B cell (primary cell): ENCODE measurements at regions not wholly inside any gene's neighbourhood (a gene's known extent, or its start where the extent isn't known, plus 50 kb on each side); places are given as distances from the start of the nearest gene placed in this dataset.

ENCODE experiments used
- ATAC-seq: fragments of 200-7000 bp; cut with Tn5 transposase; one replicate; pipeline ENCODE4 v1.10.0; 2021; ENCODE audit warnings: low read depth, mild to moderate bottlenecking, moderate number of reproducible peaks, moderate library complexity
- CTCF ChIA-PET: fragments of 350-600 bp; sonication (Branson Sonifier 250); formaldehyde crosslinking; loops from one replicate; lab custom pipeline; 2021; ENCODE audit warnings: antibody characterized with exemption, inconsistent platforms; lab: Charles Lee
- POLR2A ChIA-PET: fragments of 350-600 bp; sonication (Branson Sonifier 250); formaldehyde crosslinking; loops from one replicate; lab custom pipeline; 2021; ENCODE audit warnings: antibody characterized with exemption; lab: Charles Lee
- DNase-seq: peaks from one replicate; pipeline ENCODE4 v3.0.0; 2013
- H2AFZ ChIP-seq: 2 replicates; pipeline ENCODE4 v1.6.1; 2012; ENCODE audit warnings: mild to moderate bottlenecking, low read depth, low read length; ENCODE audit not compliant: insufficient read depth, poor library complexity, severe bottlenecking
- H3K27ac ChIP-seq, 2 donors: 1 replicate in 1 of 2; 2 replicates in 1 of 2; pipeline ENCODE4 v1.5.1; 2012 to 2013; ENCODE audit warnings: low read length in 2 of 2, mild to moderate bottlenecking in 2 of 2, moderate library complexity in 1 of 2
- H3K27me3 ChIP-seq, 4 experiments: fragments of 200-600 bp in 1 of 4; sonication (generic) in 1 of 4; replicated peaks in 1 of 4; 1 replicate in 2 of 4; 2 replicates in 2 of 4; pipeline versions ENCODE4 v1.6.1 to v1.7.0; 2013 to 2016; ENCODE audit warnings: low read length in 3 of 4, mild to moderate bottlenecking in 2 of 4, mixed read lengths in 1 of 4, moderate library complexity in 1 of 4; ENCODE audit not compliant: insufficient read depth in 4 of 4, control insufficient read depth in 3 of 4; ENCODE audit errors: control extremely low read depth in 1 of 4
- H3K36me3 ChIP-seq, 2 experiments: replicated peaks in 1 of 2; 1 replicate in 1 of 2; 2 replicates in 1 of 2; pipeline versions ENCODE4 v1.6.1 to v1.7.1; 2013; ENCODE audit warnings: low read length in 1 of 2; ENCODE audit not compliant: insufficient read depth in 2 of 2, control insufficient read depth in 1 of 2; ENCODE audit errors: control extremely low read depth in 1 of 2, extremely low read depth in 1 of 2
- H3K4me1 ChIP-seq, 2 donors: fragments of 200-600 bp in 1 of 2; sonication (generic) in 1 of 2; 1 replicate in 1 of 2; 2 replicates in 1 of 2; pipeline versions ENCODE4 v1.5.1 to v1.6.1; 2013 to 2017; ENCODE audit warnings: low read length in 2 of 2; ENCODE audit not compliant: control insufficient read depth in 2 of 2, insufficient read depth in 2 of 2
- H3K4me2 ChIP-seq: replicated peaks from 2 replicates; pipeline ENCODE3; 2012; ENCODE audit warnings: mild to moderate bottlenecking, low read depth, low read length; ENCODE audit not compliant: poor library complexity, severe bottlenecking
- H3K4me3 ChIP-seq, 5 experiments: fragments of 200-600 bp in 1 of 5; sonication (generic) in 1 of 5; 1 replicate in 3 of 5; 2 replicates in 2 of 5; pipeline versions ENCODE4 v1.5.1 to v1.7.0; 2011 to 2016; ENCODE audit warnings: low read length in 4 of 5, mild to moderate bottlenecking in 4 of 5, low read depth in 2 of 5, control low read depth in 1 of 5, moderate library complexity in 1 of 5; ENCODE audit not compliant: insufficient read depth in 1 of 5; ENCODE audit errors: control extremely low read depth in 1 of 5, extremely low read depth in 1 of 5
- H3K79me2 ChIP-seq: fragments of 200-600 bp; sonication (generic); one replicate; pipeline ENCODE4 v1.6.0; 2016; ENCODE audit warnings: low read length; ENCODE audit not compliant: control insufficient read depth, insufficient read depth
- H3K9ac ChIP-seq: fragments of 200-600 bp; sonication (generic); 2 replicates; pipeline ENCODE4 v1.6.1; 2017; ENCODE audit warnings: mild to moderate bottlenecking, low read length, moderate library complexity
- H3K9me3 ChIP-seq, 3 donors: one replicate each; pipeline versions ENCODE4 v1.6.1 to v1.7.1; 2013; ENCODE audit warnings: low read length in 2 of 3; ENCODE audit not compliant: control insufficient read depth in 2 of 3, insufficient read depth in 1 of 3; ENCODE audit errors: control extremely low read depth in 1 of 3
- H4K20me1 ChIP-seq: 2 replicates; pipeline ENCODE4 v1.6.0; 2012; ENCODE audit warnings: mild to moderate bottlenecking, low read length; ENCODE audit not compliant: insufficient read depth, control insufficient read depth, poor library complexity, severe bottlenecking
- H3K27ac Mint-ChIP-seq: one replicate; pipeline ENCODE4 v1.8.0; 2021; ENCODE audit warnings: mixed read lengths
- H3K27me3 Mint-ChIP-seq: one replicate; pipeline ENCODE4 v1.8.0; 2021; ENCODE audit warnings: mixed read lengths
- H3K4me1 Mint-ChIP-seq: one replicate; pipeline ENCODE4 v1.8.0; 2021; ENCODE audit warnings: mixed read lengths
- H3K4me3 Mint-ChIP-seq: one replicate; pipeline ENCODE4 v1.8.0; 2021; ENCODE audit warnings: mixed read lengths
- H3K9me3 Mint-ChIP-seq: one replicate; pipeline ENCODE4 v1.8.0; 2022; ENCODE audit warnings: mixed read lengths; ENCODE audit not compliant: insufficient read depth
- CTCF ChIP-seq: fragments of 200-600 bp; IDR thresholded peaks from one replicate; pipeline ENCODE4 v1.8.0; 2022; ENCODE audit warnings: antibody characterized with exemption, mild to moderate bottlenecking
- EZH2 ChIP-seq: IDR thresholded peaks from 2 replicates; pipeline ENCODE4 v1.6.1; 2012; ENCODE audit warnings: borderline replicate concordance, low read depth, mild to moderate bottlenecking, moderate library complexity, low read length; ENCODE audit not compliant: insufficient read depth, poor library complexity, severe bottlenecking
- WGBS: methylation state at CpG from one replicate; pipeline ENCODE4 v1.1.5; 2013; ENCODE audit warnings: missing lambda C conversion rate; ENCODE audit not compliant: insufficient coverage; 5-methylcytosine and 5-hydroxymethylcytosine counted together
- intact Hi-C: fragments of 100-400 bp; cut with micrococcal nuclease; formaldehyde crosslinking; loops from one replicate; pipeline ENCODE4 v1.10.0; 2022

- peaks cover 0 to 4% (median 2%) of the 10 kb centered on the region in 4 experiments for H3K27me3 ChIP-seq
- Mint-ChIP-seq H3K27ac (no peak overlapping the region), H3K4me3 (no peak overlapping the region), H3K27me3 (peaks cover 18% of the 10 kb centered on the region), H3K4me1 (no peaks in the 10 kb centered on the region), H3K9me3 (no peaks in the 10 kb centered on the region)
- no peak overlapping the region for H3K4me3 ChIP-seq
- POLR2A ChIA-PET, result no interaction called here
- ATAC-seq (no peak), DNase-seq (no peak)
- no peak overlapping the region for H3K4me2 ChIP-seq
- H3K36me3 ChIP-seq, result no peaks in the 10 kb centered on the region
- no peaks in the 10 kb centered on the region for H3K79me2 ChIP-seq
- H3K4me1 ChIP-seq, result no peaks in the 10 kb centered on the region
- 50% methylated on average over 2 of the region's 4 CpGs for WGBS
- CTCF ChIA-PET, result interaction anchor here (2.8 to 5.6 kb wide), 2 partner anchors 13 to 48 kb away, joined by 15 to 50 read pairs; no protein-coding TSS in a partner anchor
- intact Hi-C loops, result no loop called here
- no peak overlapping the region for H3K27ac ChIP-seq
- TF ChIP-seq CTCF, result no peak
- no peak for TF ChIP-seq EZH2
- no peaks in the 10 kb centered on the region for H4K20me1 ChIP-seq
- no peak overlapping the region for H3K9ac ChIP-seq
- H2AFZ ChIP-seq, result no peak overlapping the region
- no peaks in the 10 kb centered on the region for H3K9me3 ChIP-seq
Observed at GRCh38 chr11:36751335-36751781, 153.3 kb upstream of the RAG2 start.

DNA sequence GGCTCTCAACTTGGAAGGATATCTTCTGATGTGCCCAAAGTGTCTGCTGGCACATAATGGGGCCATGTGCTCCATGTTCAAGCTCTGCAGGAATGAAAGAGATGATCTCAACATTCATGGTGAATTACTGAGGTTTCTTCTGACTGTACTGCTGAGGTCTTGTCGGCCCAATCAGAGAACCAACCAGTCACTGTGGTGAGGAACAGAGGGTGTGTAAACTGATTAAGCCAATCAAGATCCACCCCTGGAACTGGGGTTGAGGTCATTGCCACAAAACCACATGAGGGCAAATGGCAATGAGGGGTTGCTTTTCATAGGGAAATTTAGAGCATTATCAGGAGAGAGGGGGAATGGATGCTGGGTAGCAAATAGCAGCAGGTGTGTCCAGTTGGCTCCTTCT, 152.3 kb upstream of the RAG2 start:
- Mint-ChIP-seq H3K4me1 (no peaks in the 10 kb centered on the region), H3K4me3 (no peak overlapping the region), H3K9me3 (no peaks in the 10 kb centered on the region), H3K27ac (no peak overlapping the region), H3K27me3 (peaks cover 18% of the 10 kb centered on the region)
- CTCF ChIA-PET, result interaction anchor here (0.7 to 5.6 kb wide), 3 partner anchors 12 to 59 kb away, joined by 7 to 50 read pairs (median 15); no protein-coding TSS in a partner anchor
- ATAC-seq (no peak), DNase-seq (no peak)
- intact Hi-C loops, result no loop called here
- Histone ChIP-seq H3K27ac (no peak overlapping the region), H3K4me3 (no peak overlapping the region), H3K9me3 (no peaks in the 10 kb centered on the region), H2AFZ (no peak overlapping the region), H3K79me2 (no peaks in the 10 kb centered on the region), H3K27me3 (peaks cover 0 to 3% (median under 1%) of the 10 kb centered on the region in 4 experiments), H4K20me1 (no peaks in the 10 kb centered on the region), H3K36me3 (no peaks in the 10 kb centered on the region), H3K4me1 (no peaks in the 10 kb centered on the region), H3K9ac (no peak overlapping the region), H3K4me2 (no peak overlapping the region)
- no peak for TF ChIP-seq CTCF
- TF ChIP-seq EZH2, result no peak
- POLR2A ChIA-PET, result no interaction called here
- WGBS, result 67% methylated on average over 1 of the region's 1 CpG
